CD4-positive, alpha-beta T cell treated with Interleukin-4 for 4 hours (primary cell): ENCODE measurements at regions not wholly inside any gene's neighbourhood (a gene's known extent, or its start where the extent isn't known, plus 50 kb on each side); places are given as distances from the start of the nearest gene placed in this dataset.

Source experiments
- DNase-seq: peaks from one replicate; pipeline ENCODE4 v3.0.0-alpha.2; 2020

GRCh38 chr2:6213056-6213780, 521.0 kb downstream of the SOX11 start:
- no peak for DNase-seq

- no peak for DNase-seq
Measured at GRCh38 chr2:6214471-6214870, 522.3 kb downstream of the SOX11 start.

- DNase-seq = no peak
Measured at GRCh38 chr2:6215053-6215452, 522.9 kb downstream of the SOX11 start.

GRCh38 chr2:6216234-6216633, 524.0 kb downstream of the SOX11 start:
- no peak for DNase-seq

GRCh38 chr2:6218926-6219325, 526.7 kb downstream of the SOX11 start:
- no peak for DNase-seq

GRCh38 chr2:6219906-6220305, 527.7 kb downstream of the SOX11 start:
- no peak for DNase-seq

GRCh38 chr2:6222296-6222695, 530.1 kb downstream of the SOX11 start:
- DNase-seq = no peak

- DNase-seq = no peak
Measured at GRCh38 chr2:6224267-6224666, 532.1 kb downstream of the SOX11 start.

- no peak for DNase-seq
Measured at GRCh38 chr2:6228251-6228650, 536.1 kb downstream of the SOX11 start.

GRCh38 chr2:6231166-6231565, 539.0 kb downstream of the SOX11 start:
- DNase-seq = no peak

- no peak for DNase-seq
Measured at GRCh38 chr2:6233993-6234392, 541.8 kb downstream of the SOX11 start.

GRCh38 chr2:6234702-6235101, 542.5 kb downstream of the SOX11 start:
- no peak for DNase-seq

GRCh38 chr2:6236317-6236716, 544.1 kb downstream of the SOX11 start:
- no peak for DNase-seq

GRCh38 chr2:6237039-6237660, 545.0 kb downstream of the SOX11 start:
- no peak for DNase-seq

- no peak for DNase-seq
Measured at GRCh38 chr2:6249557-6249956, 557.4 kb downstream of the SOX11 start.

GRCh38 chr2:6254441-6254840, 562.3 kb downstream of the SOX11 start:
- DNase-seq = no peak

GRCh38 chr2:6264198-6264597, 572.0 kb downstream of the SOX11 start:
- no peak for DNase-seq

- no peak for DNase-seq
Measured at GRCh38 chr2:6281524-6281923, 584.2 kb downstream of the CMPK2 start.

GRCh38 chr2:6283259-6283658, 582.4 kb downstream of the CMPK2 start:
- DNase-seq = no peak

- DNase-seq = no peak
Measured at GRCh38 chr2:6287406-6287805, 578.3 kb downstream of the CMPK2 start.

- no peak for DNase-seq
Measured at GRCh38 chr2:6288791-6289190, 576.9 kb downstream of the CMPK2 start.

GRCh38 chr2:6290217-6291015, 575.3 kb downstream of the CMPK2 start:
- DNase-seq = no peak

GRCh38 chr2:6294791-6295190, 570.9 kb downstream of the CMPK2 start:
- no peak for DNase-seq

GRCh38 chr2:6297238-6297637, 568.5 kb downstream of the CMPK2 start:
- DNase-seq = no peak
